ENCODE measurements at regions not wholly inside any gene's neighbourhood (a gene's known extent, or its start where the extent isn't known, plus 50 kb on each side); places are given as distances from the start of the nearest gene placed in this dataset.

- TF ChIP-seq CTCF (IDR thresholded peaks at IDR 0.05) (no peak), POLR2AphosphoS5 (IDR thresholded peaks at IDR 0.05; ENCODE audit: insufficient read depth in 1 of 2, low read depth in 1 of 2) (peak in 1 of 2 donors; percentile 85), POLR2A (IDR thresholded peaks at IDR 0.05) (no peak)
Measured at GRCh38 chr10:3477683-3478082, 305.1 kb upstream of the PITRM1 start.

Data from vagina (tissue), 2 donors.